Activated CD8-positive, alpha-beta memory T cell treated with anti-CD3 and anti-CD28 coated beads for 24 hours (primary cell): ENCODE measurements at regions not wholly inside any gene's neighbourhood (a gene's known extent, or its start where the extent isn't known, plus 50 kb on each side); places are given as distances from the start of the nearest gene placed in this dataset.
"Not testable (repeated sequence)": the region's sequence is repeated elsewhere in the genome, so short reads cannot be mapped to it uniquely, and the experiment has no call there.

ENCODE experiments used
- DNase-seq: peaks from one replicate; pipeline ENCODE4 v3.0.0-alpha.2; 2020

DNA sequence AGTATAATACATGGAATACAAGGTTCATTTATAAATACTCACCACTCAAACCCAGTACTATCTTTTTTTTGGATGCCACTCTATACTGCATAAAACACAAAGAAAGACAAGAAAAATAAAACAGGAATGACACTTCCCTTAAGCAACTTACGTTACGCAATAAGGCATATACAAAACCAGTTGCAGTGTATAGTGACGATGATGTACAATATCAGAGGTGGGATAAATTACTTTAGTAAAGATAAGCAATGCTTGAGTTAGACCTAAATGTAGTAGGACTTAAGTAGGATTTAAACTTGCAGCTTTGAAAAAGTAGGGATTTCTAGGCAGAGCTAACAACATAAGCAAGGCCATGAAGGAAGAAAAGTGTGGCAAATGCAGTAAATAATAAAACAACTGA is 374.9 kb downstream of the SPRY2 start:
- DNase-seq, result no peak

DNA sequence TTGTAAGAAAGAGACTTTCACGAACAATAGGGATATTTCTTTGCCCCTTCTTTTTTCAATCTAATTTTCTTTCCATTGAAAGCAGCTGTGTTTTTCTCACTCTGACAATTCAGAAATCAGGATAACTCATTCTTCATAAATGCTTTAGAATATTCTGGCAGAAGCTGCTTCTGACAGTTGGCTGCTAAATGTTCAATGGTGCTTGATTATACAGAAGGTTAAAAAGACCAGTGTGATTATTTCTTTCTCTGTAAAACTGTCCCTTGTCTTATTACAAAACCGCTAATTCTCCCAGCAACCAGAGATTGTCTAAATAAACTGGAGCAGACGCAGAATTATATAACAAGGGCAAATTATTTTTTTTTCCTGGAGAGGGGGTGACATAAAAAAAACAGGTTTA is 394.4 kb downstream of the SPRY2 start:
- no peak for DNase-seq

DNA sequence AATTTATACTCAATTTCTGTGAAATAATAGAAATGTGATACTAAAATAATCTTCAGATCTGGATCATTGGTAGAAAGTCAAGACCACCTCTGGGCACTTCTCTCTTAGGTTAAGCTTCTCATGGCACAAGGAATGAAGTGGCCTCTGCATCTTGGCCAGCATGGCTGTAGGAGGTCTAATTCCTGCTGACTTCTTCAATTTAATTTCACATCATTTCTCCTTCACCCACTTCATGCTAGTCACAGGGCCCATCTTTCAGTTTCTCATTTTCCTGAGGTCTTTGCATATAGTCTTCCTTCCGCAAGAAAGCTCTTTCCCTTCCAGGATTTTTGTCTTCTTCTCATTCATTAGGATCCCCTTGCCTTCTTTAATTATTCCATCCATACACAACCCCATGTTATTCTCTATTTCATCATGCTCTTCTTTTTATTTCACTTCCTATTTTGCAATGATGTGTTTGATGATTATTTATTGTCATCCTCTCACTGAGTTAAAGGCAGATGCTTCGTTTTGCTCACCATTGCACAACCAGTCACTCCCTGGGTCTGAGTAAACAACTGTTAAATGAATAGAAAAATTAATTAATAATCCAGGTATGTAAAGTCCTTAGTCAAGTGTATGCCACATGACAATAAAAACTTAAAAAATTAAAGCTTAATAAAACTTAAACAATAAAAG is 397.4 kb downstream of the SPRY2 start:
- DNase-seq, result no peak

DNA sequence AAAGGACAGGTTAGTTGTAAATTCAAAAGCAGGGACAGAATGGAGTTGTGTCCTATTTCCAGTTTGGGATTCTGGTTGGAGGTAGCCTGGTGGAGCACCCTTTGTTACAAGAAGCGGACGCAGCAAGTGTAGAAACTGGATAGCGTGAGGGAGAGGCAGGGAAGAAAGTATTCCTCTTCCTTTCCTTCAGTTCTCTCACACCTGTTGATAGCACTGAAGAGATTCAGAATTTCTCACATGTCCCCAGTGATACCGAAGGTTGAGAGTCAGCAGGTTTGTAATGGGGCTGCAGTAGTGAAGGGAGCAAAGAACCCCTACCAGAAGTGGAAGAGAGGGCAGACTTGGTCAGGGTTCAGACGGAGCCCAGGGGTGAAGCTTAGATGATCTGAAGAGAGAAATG is 399.2 kb downstream of the SPRY2 start:
- DNase-seq, result no peak

DNA sequence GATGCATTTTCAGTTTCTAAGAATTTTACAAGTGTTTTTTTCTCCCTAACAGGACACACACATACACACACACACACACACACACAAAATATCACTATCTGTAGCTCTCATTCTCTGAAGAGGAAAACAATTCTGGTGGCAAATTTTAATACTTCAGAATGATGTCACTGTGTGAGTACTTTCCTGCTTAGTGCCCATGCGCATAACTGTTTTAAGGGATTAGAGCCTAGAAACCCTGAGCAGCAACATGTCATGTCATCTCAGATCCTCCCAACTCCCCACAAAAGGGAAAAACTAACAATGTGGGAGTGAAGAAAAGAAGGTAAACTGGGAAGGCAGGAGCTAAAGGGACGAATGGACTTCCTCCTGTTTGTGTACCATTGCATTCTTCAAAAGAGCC is 401.2 kb downstream of the SPRY2 start:
- no peak for DNase-seq

DNA sequence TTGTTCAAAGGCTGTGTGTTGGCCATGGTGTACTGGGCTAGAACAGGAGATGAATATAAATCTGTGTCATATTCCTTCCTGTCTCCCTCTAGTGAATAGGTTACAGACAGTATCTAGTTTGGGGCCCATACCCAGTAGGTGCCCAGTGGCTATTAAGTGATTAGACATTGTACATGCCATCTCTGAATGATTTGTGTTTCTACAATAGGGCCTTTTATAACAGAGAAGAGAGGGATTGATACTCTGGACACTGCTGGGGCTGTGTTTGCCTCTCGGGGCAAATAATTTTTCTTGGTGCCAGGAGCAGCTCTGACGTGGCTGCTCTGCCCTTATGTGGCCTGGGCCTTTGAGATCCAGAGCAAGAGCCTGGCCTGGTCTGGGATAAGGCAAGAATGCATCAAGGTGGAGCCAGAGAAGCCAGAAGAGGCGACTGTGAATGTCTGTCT is 403.1 kb downstream of the SPRY2 start:
- DNase-seq, result no peak

DNA sequence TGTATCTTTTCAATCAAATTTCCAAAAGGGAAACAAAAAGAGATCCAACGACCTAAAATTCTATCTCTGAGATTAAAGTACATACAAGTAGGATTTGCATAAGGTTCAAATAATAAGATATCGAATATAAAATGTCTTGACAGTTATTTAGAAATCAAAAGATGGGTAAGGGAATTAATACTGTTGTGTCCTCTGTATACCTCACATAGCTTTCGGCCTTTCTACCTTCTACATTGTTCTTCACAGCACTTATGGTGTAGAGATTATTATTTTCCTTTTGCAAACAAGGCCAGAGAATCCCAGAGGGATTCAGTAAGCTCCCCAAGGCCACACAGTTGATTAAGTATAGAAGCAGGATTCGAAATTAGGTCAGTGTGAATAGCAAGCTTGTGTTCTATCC is 403.6 kb downstream of the SPRY2 start:
- no peak for DNase-seq

DNA sequence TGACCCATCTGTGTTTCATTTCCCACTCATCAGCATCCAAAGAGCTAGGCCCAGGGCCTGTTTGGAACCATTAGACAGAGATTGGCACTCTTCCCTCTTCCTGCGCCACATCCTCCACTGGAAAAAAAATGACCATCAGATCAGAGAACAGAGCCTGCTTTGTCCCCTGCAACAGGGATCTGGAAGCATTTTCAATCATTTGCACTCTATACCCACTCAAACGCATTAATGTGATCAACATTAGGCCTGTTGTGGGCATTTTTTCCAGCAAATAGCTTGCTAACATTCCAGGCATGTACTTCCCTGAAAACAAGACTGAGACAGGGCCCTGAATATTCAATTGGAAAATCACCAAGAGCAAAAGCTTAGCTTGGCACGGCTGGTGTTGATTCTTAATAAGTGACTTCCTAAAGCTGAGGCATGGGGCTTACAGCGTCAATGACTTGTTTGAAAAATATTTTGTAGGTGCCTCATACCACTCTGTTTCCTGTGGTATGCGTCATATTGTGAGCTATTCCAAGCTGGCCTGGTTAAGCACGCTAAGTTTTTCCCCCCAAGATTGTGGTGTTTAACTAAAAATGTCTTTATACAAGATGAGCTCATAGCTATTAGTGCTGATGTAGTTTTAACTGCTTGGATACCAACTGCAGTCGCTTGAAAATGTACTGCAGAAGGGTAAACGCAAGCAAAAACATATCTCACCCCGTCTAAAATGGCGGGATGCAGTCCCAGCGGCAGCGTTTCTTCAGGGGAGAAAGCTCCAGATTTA is 404.4 kb downstream of the SPRY2 start:
- no peak for DNase-seq

DNA sequence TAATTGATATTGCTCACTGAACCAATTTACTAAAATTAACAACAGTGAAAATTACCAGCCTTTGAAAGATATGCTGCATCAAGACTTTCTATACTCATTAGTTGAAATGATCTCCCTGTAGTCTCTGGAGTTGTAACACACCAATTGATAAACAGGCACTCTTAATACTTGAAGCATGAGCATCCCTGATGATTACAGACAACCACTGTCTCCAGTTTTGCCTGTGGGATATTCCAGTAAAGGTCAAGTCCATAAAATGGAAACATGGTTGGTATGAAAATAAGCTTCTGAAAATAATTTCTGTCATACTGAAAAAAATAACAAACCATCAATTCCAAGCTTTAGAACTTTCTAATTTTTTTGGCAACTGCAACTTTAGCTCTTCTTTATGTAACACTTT is 405.8 kb downstream of the SPRY2 start:
- no peak for DNase-seq

DNA sequence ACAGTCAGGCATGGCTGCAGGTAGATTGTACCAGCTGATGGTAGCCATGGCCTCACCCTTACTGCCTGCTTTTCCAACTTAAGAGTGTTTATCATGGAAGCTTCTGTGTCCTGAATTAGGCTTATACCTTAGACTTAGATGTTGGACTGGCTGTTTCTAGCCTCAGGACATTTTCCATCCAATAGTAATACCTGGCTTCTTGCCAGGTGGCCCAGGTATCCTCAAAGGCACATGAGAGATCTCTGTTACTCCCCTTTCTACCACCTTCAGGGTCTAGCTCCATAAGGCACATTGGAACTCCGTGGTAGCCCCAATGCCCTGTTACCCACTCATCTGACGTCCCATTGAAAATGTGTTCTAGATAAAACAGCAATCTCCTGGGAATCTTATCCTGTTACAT is 407.5 kb downstream of the SPRY2 start:
- no peak for DNase-seq

DNA sequence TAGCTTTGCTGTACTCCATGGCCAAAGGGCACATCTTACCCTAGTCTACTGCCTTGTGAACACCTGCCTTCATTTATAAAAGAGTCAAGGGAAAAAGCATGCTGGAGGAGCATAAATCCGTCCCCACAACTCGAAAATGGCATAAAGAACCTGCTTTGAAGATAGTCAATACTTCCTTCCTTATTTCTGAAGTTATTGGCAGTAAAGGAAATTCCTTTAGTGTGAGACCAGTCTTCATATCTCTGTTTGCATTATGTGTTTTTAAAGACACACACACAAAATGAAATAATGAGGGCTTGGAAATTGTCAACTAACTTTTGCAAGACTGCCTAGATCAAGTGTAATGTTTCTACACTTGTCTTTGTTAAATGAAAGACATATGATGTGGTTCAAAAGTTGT is 408.4 kb downstream of the SPRY2 start:
- no peak for DNase-seq

DNA sequence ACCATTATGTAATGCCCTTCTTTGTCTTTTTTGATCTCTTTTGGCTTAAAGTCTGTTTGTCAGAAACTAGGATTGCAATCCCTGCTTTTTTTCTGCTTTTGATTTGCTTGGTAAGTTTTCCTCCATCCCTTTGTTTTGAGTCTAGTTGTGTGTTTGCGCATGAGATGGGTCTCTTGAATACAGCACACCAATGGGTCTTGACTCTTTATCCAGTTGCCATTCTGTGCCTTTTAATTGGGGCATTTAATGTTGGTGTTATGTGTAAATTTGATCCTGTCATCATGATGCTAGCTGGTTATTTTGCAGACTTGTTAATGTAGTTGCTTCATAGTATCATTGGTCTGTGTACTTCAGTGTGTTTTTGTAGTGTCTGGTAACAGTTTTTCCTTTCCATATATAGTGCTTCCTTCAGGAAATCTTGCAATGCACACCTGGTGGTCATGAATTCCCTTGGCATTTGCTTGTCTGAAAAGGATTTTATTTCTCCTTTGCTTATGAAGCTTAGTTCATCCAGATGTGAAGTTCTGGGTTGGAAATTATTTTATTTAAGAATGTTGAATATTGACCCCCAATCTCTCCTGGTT is 416.9 kb downstream of the SPRY2 start:
- not testable (repeated sequence) for DNase-seq

DNA sequence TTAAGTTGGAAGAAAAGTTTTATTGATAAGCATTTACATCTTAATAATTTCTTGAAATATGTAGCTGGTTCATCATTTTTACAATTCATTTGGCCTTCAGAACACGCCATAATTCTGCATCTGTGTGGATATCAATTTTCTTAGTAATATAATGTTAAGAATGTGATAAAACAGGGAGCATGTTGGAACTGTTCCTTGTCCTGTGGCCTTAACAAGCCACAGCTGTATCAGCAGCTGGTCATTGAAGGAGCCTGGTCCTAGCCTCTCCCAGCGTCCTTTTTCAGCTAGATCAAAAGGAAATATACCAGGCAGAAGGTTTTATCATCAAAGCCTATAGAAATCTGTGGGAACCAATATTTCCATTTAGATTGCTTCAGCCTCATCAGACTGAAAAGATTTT is 421.8 kb downstream of the SPRY2 start:
- DNase-seq, result no peak

DNA sequence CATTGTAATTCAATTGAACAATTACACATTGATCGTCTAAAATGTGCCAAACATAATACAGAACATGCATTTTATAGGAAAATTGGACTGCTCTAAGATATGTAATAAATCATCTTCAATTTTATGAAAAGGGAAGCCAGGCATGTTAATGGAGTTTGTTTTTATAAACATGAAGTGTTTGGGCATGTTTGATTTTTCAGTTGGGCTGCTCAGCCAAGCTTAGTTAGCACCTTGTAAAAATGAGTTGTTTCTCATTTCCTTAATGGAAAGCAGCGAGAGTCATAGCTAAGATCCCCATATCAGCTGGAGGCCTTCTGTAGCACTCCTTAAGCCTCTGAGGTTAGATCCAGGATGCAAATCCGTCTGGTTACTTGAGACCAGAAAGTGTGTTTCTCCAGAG is 422.3 kb downstream of the SPRY2 start:
- no peak for DNase-seq

DNA sequence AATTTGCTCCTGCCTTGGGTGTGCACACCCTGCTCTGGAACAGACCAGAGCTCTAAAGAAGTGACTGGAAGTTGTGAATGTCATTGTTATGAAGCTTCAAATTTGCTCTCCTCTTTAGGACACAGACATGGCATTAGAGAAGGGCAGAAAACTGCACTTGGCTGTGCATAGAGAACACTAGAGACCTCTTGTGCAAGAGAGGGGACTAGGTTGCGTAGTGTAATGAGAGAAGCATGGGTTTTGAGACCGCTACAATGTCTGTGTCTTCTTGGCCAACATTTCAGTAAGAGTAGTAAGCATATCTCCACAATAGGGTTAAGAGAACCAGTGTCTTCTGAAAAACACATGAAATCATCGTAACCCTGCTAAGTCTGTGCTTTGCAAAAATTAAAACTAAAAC is 423.3 kb downstream of the SPRY2 start:
- DNase-seq, result no peak

DNA sequence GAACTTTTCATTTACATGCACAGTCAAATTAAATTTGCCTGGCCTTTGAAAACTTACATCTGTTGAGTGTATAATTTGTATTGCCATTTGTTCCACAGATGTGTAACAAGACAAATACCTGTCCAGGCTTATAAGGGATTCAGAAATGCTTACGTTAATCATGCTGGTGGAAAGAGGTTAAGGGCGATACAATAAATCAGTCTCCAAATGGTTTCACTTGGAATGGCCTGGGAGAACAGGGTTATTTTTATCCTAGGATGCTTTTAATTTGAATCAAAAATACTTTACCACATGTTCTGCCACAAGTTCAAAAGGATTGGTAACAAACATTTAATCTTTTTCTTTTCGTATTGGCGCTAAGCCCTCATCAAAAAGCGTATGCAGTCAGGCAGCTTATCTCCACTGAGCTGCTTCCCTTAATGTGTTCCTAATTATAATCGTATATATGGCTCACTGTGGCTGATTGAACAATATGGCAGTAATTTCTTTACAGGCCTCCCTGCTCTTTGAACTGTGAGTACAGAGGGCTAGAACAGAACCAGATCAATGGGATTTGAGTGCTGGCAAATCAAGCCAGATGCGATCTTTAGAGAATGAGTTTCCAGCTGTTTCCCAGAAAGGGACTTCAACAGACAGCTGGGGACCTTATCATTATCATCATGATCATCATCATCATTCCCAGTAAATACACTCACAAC is 425.7 kb downstream of the SPRY2 start:
- no peak for DNase-seq

DNA sequence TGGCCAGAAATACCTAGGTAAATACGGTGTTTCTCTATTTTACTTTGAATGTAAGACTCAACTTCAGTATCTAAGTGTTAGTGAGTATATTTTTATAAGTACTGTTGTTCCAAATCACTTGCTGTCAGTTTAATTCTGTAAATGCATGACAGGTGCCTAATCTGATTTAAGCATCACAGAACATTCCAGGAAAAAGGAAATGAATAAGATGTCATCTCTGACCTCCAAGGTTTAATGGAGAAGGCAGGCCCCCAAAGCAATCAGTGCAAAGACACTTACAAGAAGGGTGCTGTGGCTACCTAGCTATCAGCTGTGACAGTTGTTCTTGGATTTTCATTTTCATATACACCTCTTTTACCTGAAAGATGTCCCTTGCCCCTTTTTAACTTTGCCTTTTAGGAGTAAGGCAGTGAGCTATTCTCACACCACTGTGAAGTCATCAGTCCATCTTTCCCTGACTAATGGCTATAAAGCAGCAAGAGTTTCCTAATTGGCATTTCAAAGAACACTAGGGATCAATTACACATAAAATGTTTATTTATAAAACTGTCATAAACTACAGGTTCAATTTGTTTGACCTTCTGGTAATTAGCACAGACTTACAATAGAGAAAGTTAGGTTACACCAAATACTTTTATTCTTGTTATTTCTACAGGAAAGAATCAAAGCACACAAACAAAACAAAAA is 427.6 kb downstream of the SPRY2 start:
- DNase-seq, result no peak

DNA sequence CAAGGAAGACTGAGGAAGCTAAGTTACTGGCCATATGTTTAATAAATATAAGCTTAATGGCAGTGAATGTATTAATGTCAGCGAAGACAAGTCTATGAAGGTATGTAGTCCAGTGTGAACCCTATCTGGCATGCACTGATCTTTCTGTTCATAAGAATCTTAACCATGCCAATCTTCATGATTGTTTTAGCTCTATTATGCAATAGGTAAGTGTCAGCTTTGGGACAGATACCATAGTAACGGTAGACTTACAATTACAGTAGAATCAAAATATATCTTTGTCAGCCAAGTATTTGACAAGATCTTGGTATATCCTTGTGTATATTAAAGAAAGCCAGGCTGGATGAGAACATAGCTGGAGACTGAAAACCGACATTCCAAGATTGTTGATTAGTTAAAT is 428.5 kb downstream of the SPRY2 start:
- DNase-seq, result no peak

DNA sequence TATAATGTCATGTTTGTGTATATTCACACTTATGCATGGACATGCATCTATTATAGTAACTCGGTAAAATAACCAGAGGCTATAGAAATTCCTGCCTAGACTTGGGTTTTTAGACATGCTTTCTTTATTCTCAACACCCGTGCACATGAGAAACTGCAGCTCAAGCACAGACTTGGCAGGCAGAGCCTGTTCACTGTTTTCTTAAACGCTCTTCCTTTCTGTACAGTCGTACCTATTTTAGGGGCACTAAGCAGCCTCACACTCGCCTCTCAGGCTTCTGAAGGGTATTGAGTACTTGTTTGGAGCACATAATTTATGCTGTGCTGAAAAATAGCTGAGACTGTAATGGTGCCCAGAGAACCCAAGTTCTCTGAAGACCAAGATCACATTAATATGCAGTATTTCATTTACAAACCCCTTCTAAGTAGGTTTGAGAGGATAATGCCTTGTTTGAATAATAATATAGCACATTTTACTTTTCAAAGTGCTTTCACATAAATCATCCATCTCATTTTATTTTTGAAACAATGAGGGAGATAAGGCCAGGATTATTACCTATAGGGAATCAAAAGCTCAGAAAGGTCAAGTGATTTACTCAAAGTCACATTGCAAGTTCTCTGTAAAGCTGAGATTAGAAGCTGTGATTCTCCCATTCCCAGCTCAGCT is 429.9 kb downstream of the SPRY2 start:
- DNase-seq, result no peak

DNA sequence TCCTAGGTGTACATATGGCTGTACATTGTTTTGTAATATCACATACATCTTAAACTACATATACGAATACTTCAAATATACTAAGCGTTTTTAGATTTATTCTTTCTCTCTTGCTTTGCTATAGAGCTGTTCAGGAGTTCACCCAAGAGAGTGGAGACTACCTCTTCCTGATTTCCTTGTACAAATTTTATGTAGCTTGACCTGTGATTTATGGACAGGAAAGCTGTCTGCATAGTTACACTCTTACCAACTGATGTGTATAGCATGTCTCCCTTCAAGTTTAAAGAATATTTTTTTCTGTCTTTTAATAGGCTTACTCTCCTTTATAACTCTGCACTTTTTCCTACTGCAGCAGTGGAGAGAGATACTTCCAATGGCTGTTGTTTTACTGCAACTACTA is 428.7 kb downstream of the NDFIP2 start:
- DNase-seq, result no peak

DNA sequence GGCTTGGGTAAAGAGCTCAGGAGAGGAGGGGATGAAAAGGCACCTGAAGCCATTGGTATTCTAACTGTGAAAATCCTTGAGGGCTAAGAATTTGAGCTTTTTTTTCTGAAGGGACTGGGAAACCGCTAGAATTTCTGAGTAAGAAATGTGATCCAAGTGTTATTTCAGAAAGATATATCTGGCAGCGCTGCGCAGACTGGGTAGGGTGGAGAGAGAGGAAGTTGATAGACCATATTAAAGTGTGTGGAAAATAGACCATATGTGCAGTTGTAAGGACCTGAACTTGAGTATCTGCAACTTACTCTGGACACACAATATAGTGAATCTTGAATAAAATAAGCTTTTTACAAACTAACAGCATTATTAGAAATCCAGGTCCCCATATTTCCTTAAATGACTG is 427.4 kb downstream of the NDFIP2 start:
- no peak for DNase-seq

DNA sequence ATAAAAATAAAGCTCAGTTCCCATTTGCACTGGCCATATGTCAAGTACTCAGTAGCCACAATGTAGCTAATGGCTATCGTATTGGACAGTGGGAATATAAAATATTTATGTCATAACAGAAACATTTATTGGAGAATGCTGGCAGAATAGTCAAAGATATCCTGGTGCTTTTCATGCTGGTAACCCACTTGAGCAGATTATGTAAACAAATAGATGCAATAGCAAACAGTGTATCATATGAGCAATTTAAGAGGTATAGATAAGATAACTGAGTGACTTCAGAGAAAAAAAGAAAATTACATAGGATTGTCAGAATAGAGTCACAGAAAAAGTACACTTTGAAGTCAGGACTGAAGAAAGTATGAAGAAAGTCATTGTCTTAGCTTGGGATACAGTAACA is 426.6 kb downstream of the NDFIP2 start:
- no peak for DNase-seq

DNA sequence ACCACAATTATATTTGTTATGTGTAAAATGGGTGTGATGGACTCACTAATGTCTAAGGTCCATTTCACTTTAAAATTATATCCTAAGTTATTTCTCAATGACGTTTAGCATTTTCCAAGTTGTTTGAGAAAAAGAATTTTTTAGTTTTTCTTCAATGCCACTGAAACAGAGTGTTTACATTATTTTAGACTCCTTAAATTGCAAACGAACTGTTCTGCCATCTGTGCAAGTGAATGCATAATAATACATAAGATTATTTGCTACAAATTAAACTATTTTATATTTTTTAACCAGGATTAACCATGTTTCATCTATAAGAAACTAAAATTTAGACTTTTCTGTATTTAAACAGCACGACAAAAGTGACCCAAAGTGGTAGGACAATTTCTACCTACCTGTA is 425.4 kb downstream of the NDFIP2 start:
- DNase-seq, result no peak
